GM18519 (cell line): ENCODE measurements at regions not wholly inside any gene's neighbourhood (a gene's known extent, or its start where the extent isn't known, plus 50 kb on each side); places are given as distances from the start of the nearest gene placed in this dataset.
"Not testable (repeated sequence)": the region's sequence is repeated elsewhere in the genome, so short reads cannot be mapped to it uniquely, and the experiment has no call there.

Experiments
- ATAC-seq: cut with Tn5 transposase; IDR thresholded peaks from one replicate; pipeline ENCODE4 v1.9.1; 2021; ENCODE audit warnings: mild to moderate bottlenecking, moderate library complexity; ENCODE audit not compliant: unreplicated experiment, low FRiP score

GRCh38 chr2:114238910-114239559 is 203.4 kb upstream of the DPP10 start:
- no peak for ATAC-seq

GRCh38 chr2:114248648-114249047 is 193.8 kb upstream of the DPP10 start:
- no peak for ATAC-seq

- no peak for ATAC-seq
Observed at GRCh38 chr2:114252713-114253112, 189.7 kb upstream of the DPP10 start.

GRCh38 chr2:114254875-114255274 is 187.6 kb upstream of the DPP10 start:
- no peak for ATAC-seq

GRCh38 chr2:114259389-114259788 is 183.1 kb upstream of the DPP10 start:
- ATAC-seq, result no peak

- no peak for ATAC-seq
Observed at GRCh38 chr2:114261366-114261765, 181.1 kb upstream of the DPP10 start.

GRCh38 chr2:114265261-114265660 is 177.2 kb upstream of the DPP10 start:
- no peak for ATAC-seq

GRCh38 chr2:114274957-114275356 is 167.5 kb upstream of the DPP10 start:
- no peak for ATAC-seq

GRCh38 chr2:114281188-114281587 is 161.3 kb upstream of the DPP10 start:
- no peak for ATAC-seq

GRCh38 chr2:114283774-114284173 is 158.7 kb upstream of the DPP10 start:
- no peak for ATAC-seq

- ATAC-seq, result no peak
Observed at GRCh38 chr2:114286438-114286837, 156.0 kb upstream of the DPP10 start.

GRCh38 chr2:114293355-114293754 is 149.1 kb upstream of the DPP10 start:
- no peak for ATAC-seq

GRCh38 chr2:114294741-114295140 is 147.7 kb upstream of the DPP10 start:
- ATAC-seq, result no peak

GRCh38 chr2:114300351-114300750 is 142.1 kb upstream of the DPP10 start:
- ATAC-seq, result not testable (repeated sequence)

- ATAC-seq, result no peak
Observed at GRCh38 chr2:114316532-114317300, 125.7 kb upstream of the DPP10 start.

- no peak for ATAC-seq
Observed at GRCh38 chr2:114330594-114330993, 111.8 kb upstream of the DPP10 start.

- ATAC-seq, result no peak
Observed at GRCh38 chr2:114331934-114332333, 110.5 kb upstream of the DPP10 start.

GRCh38 chr2:114345246-114345645 is 97.2 kb upstream of the DPP10 start:
- no peak for ATAC-seq

GRCh38 chr2:114346658-114347057 is 95.8 kb upstream of the DPP10 start:
- ATAC-seq, result no peak

GRCh38 chr2:114350186-114350725 is 92.2 kb upstream of the DPP10 start:
- ATAC-seq, result no peak

GRCh38 chr2:114352988-114353387 is 89.5 kb upstream of the DPP10 start:
- no peak for ATAC-seq

GRCh38 chr2:114354199-114354598 is 88.2 kb upstream of the DPP10 start:
- no peak for ATAC-seq
